SK-N-SH (cell line): ENCODE measurements at regions not wholly inside any gene's neighbourhood (a gene's known extent, or its start where the extent isn't known, plus 50 kb on each side); places are given as distances from the start of the nearest gene placed in this dataset.

Source experiments
- CTCF ChIA-PET: fragments of 300-600, 350-600 bp; formaldehyde crosslinking; extraction: SDS; loops from one replicate; lab custom pipeline; 2021; lab: Yijun Ruan, JAX
- POLR2A ChIA-PET: fragments of 350-600 bp; sonication (Branson Sonifier 250); formaldehyde crosslinking; extraction: SDS; loops from one replicate; lab custom pipeline; 2020; ENCODE audit warnings: antibody characterized with exemption, inconsistent platforms; lab: Yijun Ruan, JAX
- DNase-seq: peaks from one replicate; pipeline ENCODE4 v3.0.0; 2012
- H2AFZ ChIP-seq: fragments of 200-600 bp; sonication (generic); 2 replicates; pipeline ENCODE4 v1.8.1; 2016; ENCODE audit warnings: antibody characterized with exemption, mild to moderate bottlenecking, low read depth
- H3F3A ChIP-seq: fragments of 200-600 bp; sonication (generic); replicated peaks from 2 replicates; pipeline ENCODE3; 2016; ENCODE audit warnings: antibody characterized with exemption, mild to moderate bottlenecking; ENCODE audit not compliant: insufficient read depth
- H3K27ac ChIP-seq, 2 experiments: fragments of 200-500 bp in 1 of 2; fragments of 200-600 bp in 1 of 2; sonication (Bioruptor generic) in 1 of 2; sonication (generic), shearing (Covaris generic) in 1 of 2; 2 replicates each; pipeline versions ENCODE4 v1.5.1 to v1.6.1; 2014 to 2016; ENCODE audit warnings: low read depth in 2 of 2, inconsistent platforms in 1 of 2, low read length in 1 of 2, mild to moderate bottlenecking in 1 of 2, mixed read lengths in 1 of 2
- H3K27me3 ChIP-seq: fragments of 200-600 bp; sonication (generic), shearing (Covaris generic); 2 replicates; pipeline ENCODE4 v1.6.1; 2016; ENCODE audit warnings: mixed run types; ENCODE audit not compliant: insufficient read depth
- H3K36me3 ChIP-seq, 2 experiments: fragments of 200-500 bp in 1 of 2; fragments of 200-600 bp in 1 of 2; sonication (Bioruptor generic) in 1 of 2; sonication (generic) in 1 of 2; replicated peaks in 1 of 2; 2 replicates each; pipeline versions ENCODE3 to v1.5.1; 2014 to 2016; ENCODE audit warnings: low read length in 1 of 2, mild to moderate bottlenecking in 1 of 2; ENCODE audit not compliant: insufficient read depth in 2 of 2, control insufficient read depth in 1 of 2
- H3K4me1 ChIP-seq, 2 experiments: fragments of 200-500 bp in 1 of 2; fragments of 200-600 bp in 1 of 2; sonication (Bioruptor generic) in 1 of 2; sonication (generic), shearing (Covaris generic) in 1 of 2; 2 replicates each; pipeline versions ENCODE4 v1.5.1 to v1.6.1; 2014 to 2016; ENCODE audit warnings: low read depth in 1 of 2, low read length in 1 of 2, mixed run types in 1 of 2; ENCODE audit not compliant: insufficient read depth in 2 of 2, control insufficient read depth in 1 of 2
- H3K4me2 ChIP-seq: fragments of 200-600 bp; sonication (generic), shearing (Covaris generic); 2 replicates; pipeline ENCODE4 v1.6.1; 2017; ENCODE audit warnings: mixed run types
- H3K4me3 ChIP-seq, 2 experiments: fragments of 200-500 bp in 1 of 2; fragments of 200-600 bp in 1 of 2; sonication (Bioruptor generic) in 1 of 2; sonication (generic), shearing (Covaris generic) in 1 of 2; 2 replicates each; pipeline versions ENCODE4 v1.5.1 to v1.8.1; 2014 to 2016; ENCODE audit warnings: low read depth in 2 of 2, inconsistent platforms in 1 of 2, low read length in 1 of 2, mild to moderate bottlenecking in 1 of 2, mixed read lengths in 1 of 2, moderate library complexity in 1 of 2
- H3K79me2 ChIP-seq: fragments of 200-600 bp; sonication (generic); 2 replicates; pipeline ENCODE4 v1.8.1; 2017; ENCODE audit warnings: mild to moderate bottlenecking; ENCODE audit not compliant: insufficient read depth
- H3K9ac ChIP-seq: fragments of 200-600 bp; sonication (generic); 2 replicates; pipeline ENCODE4 v1.6.1; 2017; ENCODE audit warnings: mixed run types
- H3K9me2 ChIP-seq: fragments of 200-600 bp; sonication (generic); 2 replicates; pipeline ENCODE4 v1.6.1; 2017; ENCODE audit warnings: mixed run types
- H3K9me3 ChIP-seq: fragments of 200-600 bp; sonication (generic); 2 replicates; pipeline ENCODE4 v1.6.1; 2017; ENCODE audit warnings: mixed run types, mild to moderate bottlenecking, moderate library complexity
- H4K20me1 ChIP-seq: fragments of 200-600 bp; sonication (generic); 2 replicates; pipeline ENCODE4 v1.6.1; 2017; ENCODE audit warnings: mild to moderate bottlenecking, mixed run types; ENCODE audit not compliant: insufficient read depth
- CHD2 ChIP-seq: fragments of 150-350 bp; IDR thresholded peaks from 2 replicates; pipeline ENCODE4 v1.6.1; 2018; ENCODE audit warnings: low read length; ENCODE audit not compliant: partially characterized antibody
- ELF1 ChIP-seq: IDR thresholded peaks from 2 replicates; pipeline ENCODE4 v1.4.0; 2012
- EP300 ChIP-seq, 2 experiments: IDR thresholded peaks; 2 replicates each; pipeline versions ENCODE4 v1.4.0 to v1.6.1; 2012; ENCODE audit warnings: borderline replicate concordance in 1 of 2, low read depth in 1 of 2, low read length in 1 of 2
- EZH2phosphoT487 ChIP-seq: fragments of 200-600 bp; sonication (generic); IDR thresholded peaks from 2 replicates; pipeline ENCODE4 v1.6.1; 2017; ENCODE audit warnings: low read depth, mixed run types, mild to moderate bottlenecking, antibody characterized with exemption, moderate library complexity, borderline replicate concordance
- FOSL2 ChIP-seq: IDR thresholded peaks from 2 replicates; pipeline ENCODE4 v1.4.0; 2012; ENCODE audit warnings: low read depth, mild to moderate bottlenecking, moderate library complexity, borderline replicate concordance
- FOXJ3 ChIP-seq: sonication (generic); formaldehyde crosslinking; IDR thresholded peaks from 2 replicates; pipeline ENCODE4 v1.5.1; 2020; ENCODE audit warnings: mild to moderate bottlenecking, missing genetic modification reagents
- FOXM1 ChIP-seq: IDR thresholded peaks from 2 replicates; pipeline ENCODE4 v1.4.0; 2012; ENCODE audit warnings: low read depth, mild to moderate bottlenecking
- GABPA ChIP-seq: IDR thresholded peaks from 2 replicates; pipeline ENCODE4 v1.4.0; 2012; ENCODE audit warnings: low read depth, mild to moderate bottlenecking
- JUND ChIP-seq: IDR thresholded peaks from 2 replicates; pipeline ENCODE4 v1.4.0; 2012
- NRF1 ChIP-seq: IDR thresholded peaks from 2 replicates; pipeline ENCODE4 v1.6.1; 2012; ENCODE audit warnings: low read depth, mild to moderate bottlenecking, low read length
- RAD21 ChIP-seq: IDR thresholded peaks from 2 replicates; pipeline ENCODE4 v1.6.1; 2012; ENCODE audit warnings: mild to moderate bottlenecking, low read length
- RCOR1 ChIP-seq: fragments of 150-350 bp; IDR thresholded peaks from 2 replicates; pipeline ENCODE4 v1.6.1; 2017; ENCODE audit warnings: antibody characterized with exemption, low read length
- RFX5 ChIP-seq: IDR thresholded peaks from 2 replicates; pipeline ENCODE4 v1.6.1; 2012; ENCODE audit warnings: mild to moderate bottlenecking, improper control_type of control experiment, low read length
- TAF1 ChIP-seq: IDR thresholded peaks from 2 replicates; pipeline ENCODE4 v1.6.1; 2012; ENCODE audit warnings: low read depth, mild to moderate bottlenecking, low read length, moderate library complexity, borderline replicate concordance
- TCF12 ChIP-seq: IDR thresholded peaks from 2 replicates; pipeline ENCODE4 v1.4.0; 2012
- YY1 ChIP-seq: IDR thresholded peaks from 2 replicates; pipeline ENCODE4 v1.4.0; 2012; ENCODE audit warnings: low read depth, mild to moderate bottlenecking
- TF ChIP-seq, protein P1 (sequence below): fragments of 150-350 bp; IDR thresholded peaks from 2 replicates; pipeline ENCODE4 v1.6.1; 2017; ENCODE audit warnings: antibody characterized with exemption, low read length, low read depth, borderline replicate concordance
- TF ChIP-seq, protein P2 (sequence below): IDR thresholded peaks from 2 replicates; pipeline ENCODE4 v1.4.0; 2012; ENCODE audit warnings: low read depth

GRCh38 chr13:64767054-64767453, 2463.1 kb downstream of the PCDH9 start (continued):
- TF ChIP-seq EP300 (IDR thresholded peaks at IDR 0.05; ENCODE audit: borderline replicate concordance in 1 of 2, low read depth in 1 of 2, low read length in 1 of 2) (no peak), CHD2 (no peak), TAF1 (no peak), EZH2phosphoT487 (no peak), RCOR1 (no peak), RFX5 (no peak)

GRCh38 chr13:64765636-64766035, 2464.5 kb downstream of the PCDH9 start:
- no peaks in the 10 kb centered on the region for H3K36me3 ChIP-seq
- no peaks in the 10 kb centered on the region for H3K4me1 ChIP-seq
- CTCF ChIA-PET: no interaction called here
- H4K20me1 ChIP-seq: no peaks in the 10 kb centered on the region
- H3F3A ChIP-seq: no peaks in the 10 kb centered on the region
- H2AFZ ChIP-seq: no peak overlapping the region
- H3K9ac ChIP-seq: no peak overlapping the region
- no peak overlapping the region for H3K4me3 ChIP-seq
- no peaks in the 10 kb centered on the region for H3K27me3 ChIP-seq
- H3K9me3 ChIP-seq: no peaks in the 10 kb centered on the region
- no peaks in the 10 kb centered on the region for H3K9me2 ChIP-seq
- no peak for DNase-seq
- TF ChIP-seq, protein P1, sequence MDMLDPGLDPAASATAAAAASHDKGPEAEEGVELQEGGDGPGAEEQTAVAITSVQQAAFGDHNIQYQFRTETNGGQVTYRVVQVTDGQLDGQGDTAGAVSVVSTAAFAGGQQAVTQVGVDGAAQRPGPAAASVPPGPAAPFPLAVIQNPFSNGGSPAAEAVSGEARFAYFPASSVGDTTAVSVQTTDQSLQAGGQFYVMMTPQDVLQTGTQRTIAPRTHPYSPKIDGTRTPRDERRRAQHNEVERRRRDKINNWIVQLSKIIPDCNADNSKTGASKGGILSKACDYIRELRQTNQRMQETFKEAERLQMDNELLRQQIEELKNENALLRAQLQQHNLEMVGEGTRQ: no peak
- TF ChIP-seq GABPA (no peak), JUND (no peak), TAF1 (no peak), RAD21 (no peak), FOXJ3 (no peak), YY1 (no peak), EP300 (IDR thresholded peaks at IDR 0.05; ENCODE audit: borderline replicate concordance in 1 of 2, low read depth in 1 of 2, low read length in 1 of 2) (no peak), NRF1 (no peak), FOXM1 (no peak), CHD2 (no peak), RCOR1 (no peak), TCF12 (no peak), FOSL2 (no peak), ELF1 (no peak)
- TF ChIP-seq, protein P2, sequence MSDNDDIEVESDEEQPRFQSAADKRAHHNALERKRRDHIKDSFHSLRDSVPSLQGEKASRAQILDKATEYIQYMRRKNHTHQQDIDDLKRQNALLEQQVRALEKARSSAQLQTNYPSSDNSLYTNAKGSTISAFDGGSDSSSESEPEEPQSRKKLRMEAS: no peak
- POLR2A ChIA-PET: no interaction called here
- no peaks in the 10 kb centered on the region for H3K79me2 ChIP-seq
- no peak overlapping the region for H3K4me2 ChIP-seq
- H3K27ac ChIP-seq: no peak overlapping the region
